Panc1 (cell line): ENCODE measurements at regions not wholly inside any gene's neighbourhood (a gene's known extent, or its start where the extent isn't known, plus 50 kb on each side); places are given as distances from the start of the nearest gene placed in this dataset.

ENCODE experiments used
- CTCF ChIP-seq: fragments of 450-650 bp; IDR thresholded peaks from 2 replicates; pipeline ENCODE4 v1.5.1; 2017; ENCODE audit warnings: mild to moderate bottlenecking
- SIN3A ChIP-seq: IDR thresholded peaks from 2 replicates; pipeline ENCODE4 v1.6.1; 2012; ENCODE audit warnings: low read depth, mild to moderate bottlenecking, low read length, moderate library complexity, borderline replicate concordance; ENCODE audit not compliant: insufficient read depth

- TF ChIP-seq CTCF = no peak
- TF ChIP-seq SIN3A = no peak
Observed at GRCh38 chr16:65754820-65755691, 611.4 kb upstream of the CDH5 start.
